KOPT-K1 (cell line): ENCODE measurements at regions not wholly inside any gene's neighbourhood (a gene's known extent, or its start where the extent isn't known, plus 50 kb on each side); places are given as distances from the start of the nearest gene placed in this dataset.

Experiments used
- H3K27ac ChIP-seq: fragments of 200-600 bp; sonication (generic); 2 replicates; pipeline ENCODE4 v1.5.1; 2016; ENCODE audit warnings: antibody characterized with exemption, mild to moderate bottlenecking, low read depth, low read length; ENCODE audit not compliant: poor library complexity, severe bottlenecking
- H3K36me3 ChIP-seq: fragments of 200-600 bp; sonication (generic); 2 replicates; pipeline ENCODE4 v1.5.1; 2017; ENCODE audit warnings: antibody characterized with exemption, mild to moderate bottlenecking, low read length, moderate library complexity; ENCODE audit not compliant: insufficient read depth
- H3K9me3 ChIP-seq: fragments of 200-600 bp; sonication (generic); 2 replicates; pipeline ENCODE4 v1.5.1; 2017; ENCODE audit warnings: antibody characterized with exemption, low read length, mild to moderate bottlenecking; ENCODE audit not compliant: insufficient read depth, poor library complexity, severe bottlenecking

- Histone ChIP-seq H3K9me3 (peaks cover 8% of the 10 kb centered on the region), H3K36me3 (no peaks in the 10 kb centered on the region), H3K27ac (no peak overlapping the region)
Observed at GRCh38 chr6:22959571-22959970, 390.2 kb downstream of the HDGFL1 start.

- Histone ChIP-seq H3K36me3 (no peaks in the 10 kb centered on the region), H3K27ac (no peak overlapping the region), H3K9me3 (no peaks in the 10 kb centered on the region)
Observed at GRCh38 chr6:22964334-22964733, 395.0 kb downstream of the HDGFL1 start.

- H3K9me3 ChIP-seq, result no peaks in the 10 kb centered on the region
- H3K36me3 ChIP-seq, result no peaks in the 10 kb centered on the region
- H3K27ac ChIP-seq, result no peak overlapping the region
Observed at GRCh38 chr6:22965889-22966288, 396.5 kb downstream of the HDGFL1 start.

GRCh38 chr6:22966691-22967422 is 397.5 kb downstream of the HDGFL1 start:
- Histone ChIP-seq H3K27ac (no peak overlapping the region), H3K36me3 (no peaks in the 10 kb centered on the region), H3K9me3 (no peaks in the 10 kb centered on the region)

- H3K36me3 ChIP-seq, result no peaks in the 10 kb centered on the region
- no peak overlapping the region for H3K27ac ChIP-seq
- no peaks in the 10 kb centered on the region for H3K9me3 ChIP-seq
Observed at GRCh38 chr6:22970004-22970403, 400.6 kb downstream of the HDGFL1 start.

- H3K9me3 ChIP-seq, result no peaks in the 10 kb centered on the region
- no peaks in the 10 kb centered on the region for H3K36me3 ChIP-seq
- H3K27ac ChIP-seq, result no peak overlapping the region
Observed at GRCh38 chr6:22972771-22973170, 403.4 kb downstream of the HDGFL1 start.

GRCh38 chr6:22975079-22975478 is 405.7 kb downstream of the HDGFL1 start:
- no peak overlapping the region for H3K27ac ChIP-seq
- H3K9me3 ChIP-seq, result peaks cover under 1% of the 10 kb centered on the region
- no peaks in the 10 kb centered on the region for H3K36me3 ChIP-seq

GRCh38 chr6:22980446-22980845 is 411.1 kb downstream of the HDGFL1 start:
- Histone ChIP-seq H3K27ac (no peak overlapping the region), H3K36me3 (no peaks in the 10 kb centered on the region), H3K9me3 (peaks cover 10% of the 10 kb centered on the region)

GRCh38 chr6:23002044-23002619 is 432.8 kb downstream of the HDGFL1 start:
- H3K27ac ChIP-seq, result no peak overlapping the region
- no peaks in the 10 kb centered on the region for H3K9me3 ChIP-seq
- H3K36me3 ChIP-seq, result no peaks in the 10 kb centered on the region

- Histone ChIP-seq H3K27ac (no peak overlapping the region), H3K9me3 (no peaks in the 10 kb centered on the region), H3K36me3 (no peaks in the 10 kb centered on the region)
Observed at GRCh38 chr6:23003671-23004467, 434.5 kb downstream of the HDGFL1 start.

- Histone ChIP-seq H3K9me3 (no peaks in the 10 kb centered on the region), H3K27ac (no peak overlapping the region), H3K36me3 (no peaks in the 10 kb centered on the region)
Observed at GRCh38 chr6:23006656-23007055, 437.3 kb downstream of the HDGFL1 start.

GRCh38 chr6:23011615-23012014 is 442.2 kb downstream of the HDGFL1 start:
- Histone ChIP-seq H3K9me3 (no peaks in the 10 kb centered on the region), H3K36me3 (no peaks in the 10 kb centered on the region), H3K27ac (no peak overlapping the region)

GRCh38 chr6:23013776-23014175 is 444.4 kb downstream of the HDGFL1 start:
- no peaks in the 10 kb centered on the region for H3K9me3 ChIP-seq
- H3K27ac ChIP-seq, result no peak overlapping the region
- H3K36me3 ChIP-seq, result no peaks in the 10 kb centered on the region

GRCh38 chr6:23016696-23017095 is 447.3 kb downstream of the HDGFL1 start:
- Histone ChIP-seq H3K27ac (no peak overlapping the region), H3K36me3 (no peaks in the 10 kb centered on the region), H3K9me3 (no peaks in the 10 kb centered on the region)

- H3K36me3 ChIP-seq, result no peaks in the 10 kb centered on the region
- H3K9me3 ChIP-seq, result no peaks in the 10 kb centered on the region
- no peak overlapping the region for H3K27ac ChIP-seq
Observed at GRCh38 chr6:23021487-23021886, 452.1 kb downstream of the HDGFL1 start.
